ENCODE measurements at regions not wholly inside any gene's neighbourhood (a gene's known extent, or its start where the extent isn't known, plus 50 kb on each side); places are given as distances from the start of the nearest gene placed in this dataset.

DNA sequence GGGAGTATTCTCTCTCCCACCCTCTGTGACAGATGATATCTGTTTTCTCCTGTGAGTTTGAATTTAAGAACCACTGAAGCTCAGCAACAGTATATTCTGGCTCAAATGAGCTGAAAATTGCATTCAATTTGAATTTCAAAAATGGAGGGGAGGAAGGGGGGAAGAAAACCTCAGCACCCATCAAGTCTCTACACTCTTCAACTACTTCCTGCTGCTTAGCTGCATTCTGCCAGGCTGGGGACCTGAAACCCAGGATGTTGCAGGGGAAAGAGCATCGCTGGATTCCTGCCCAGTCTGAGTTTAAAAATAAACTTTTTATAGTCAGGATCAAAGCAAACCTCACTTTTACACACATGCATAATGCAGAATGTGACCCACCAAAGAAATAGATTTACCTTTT, 214.3 kb upstream of the ESRRG start (continued):
- TF ChIP-seq, protein P1, sequence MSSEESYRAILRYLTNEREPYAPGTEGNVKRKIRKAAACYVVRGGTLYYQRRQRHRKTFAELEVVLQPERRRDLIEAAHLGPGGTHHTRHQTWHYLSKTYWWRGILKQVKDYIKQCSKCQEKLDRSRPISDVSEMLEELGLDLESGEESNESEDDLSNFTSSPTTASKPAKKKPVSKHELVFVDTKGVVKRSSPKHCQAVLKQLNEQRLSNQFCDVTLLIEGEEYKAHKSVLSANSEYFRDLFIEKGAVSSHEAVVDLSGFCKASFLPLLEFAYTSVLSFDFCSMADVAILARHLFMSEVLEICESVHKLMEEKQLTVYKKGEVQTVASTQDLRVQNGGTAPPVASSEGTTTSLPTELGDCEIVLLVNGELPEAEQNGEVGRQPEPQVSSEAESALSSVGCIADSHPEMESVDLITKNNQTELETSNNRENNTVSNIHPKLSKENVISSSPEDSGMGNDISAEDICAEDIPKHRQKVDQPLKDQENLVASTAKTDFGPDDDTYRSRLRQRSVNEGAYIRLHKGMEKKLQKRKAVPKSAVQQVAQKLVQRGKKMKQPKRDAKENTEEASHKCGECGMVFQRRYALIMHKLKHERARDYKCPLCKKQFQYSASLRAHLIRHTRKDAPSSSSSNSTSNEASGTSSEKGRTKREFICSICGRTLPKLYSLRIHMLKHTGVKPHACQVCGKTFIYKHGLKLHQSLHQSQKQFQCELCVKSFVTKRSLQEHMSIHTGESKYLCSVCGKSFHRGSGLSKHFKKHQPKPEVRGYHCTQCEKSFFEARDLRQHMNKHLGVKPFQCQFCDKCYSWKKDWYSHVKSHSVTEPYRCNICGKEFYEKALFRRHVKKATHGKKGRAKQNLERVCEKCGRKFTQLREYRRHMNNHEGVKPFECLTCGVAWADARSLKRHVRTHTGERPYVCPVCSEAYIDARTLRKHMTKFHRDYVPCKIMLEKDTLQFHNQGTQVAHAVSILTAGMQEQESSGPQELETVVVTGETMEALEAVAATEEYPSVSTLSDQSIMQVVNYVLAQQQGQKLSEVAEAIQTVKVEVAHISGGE (CRISPR knock-in tag; IDR thresholded peaks at IDR 0.05) = no peak
- TF ChIP-seq SREBF1 (IDR thresholded peaks at IDR 0.05; ENCODE audit: low read length) = no peak
- TF ChIP-seq CHD4 (IDR thresholded peaks at IDR 0.05) = no peak
- no peak for TF ChIP-seq HDAC6 (IDR thresholded peaks at IDR 0.05; ENCODE audit: unreplicated experiment)
- no peak for TF ChIP-seq PAX5 (IDR thresholded peaks at IDR 0.05; ENCODE audit: borderline replicate concordance, low read depth, low read length)
- TF ChIP-seq, protein P2, sequence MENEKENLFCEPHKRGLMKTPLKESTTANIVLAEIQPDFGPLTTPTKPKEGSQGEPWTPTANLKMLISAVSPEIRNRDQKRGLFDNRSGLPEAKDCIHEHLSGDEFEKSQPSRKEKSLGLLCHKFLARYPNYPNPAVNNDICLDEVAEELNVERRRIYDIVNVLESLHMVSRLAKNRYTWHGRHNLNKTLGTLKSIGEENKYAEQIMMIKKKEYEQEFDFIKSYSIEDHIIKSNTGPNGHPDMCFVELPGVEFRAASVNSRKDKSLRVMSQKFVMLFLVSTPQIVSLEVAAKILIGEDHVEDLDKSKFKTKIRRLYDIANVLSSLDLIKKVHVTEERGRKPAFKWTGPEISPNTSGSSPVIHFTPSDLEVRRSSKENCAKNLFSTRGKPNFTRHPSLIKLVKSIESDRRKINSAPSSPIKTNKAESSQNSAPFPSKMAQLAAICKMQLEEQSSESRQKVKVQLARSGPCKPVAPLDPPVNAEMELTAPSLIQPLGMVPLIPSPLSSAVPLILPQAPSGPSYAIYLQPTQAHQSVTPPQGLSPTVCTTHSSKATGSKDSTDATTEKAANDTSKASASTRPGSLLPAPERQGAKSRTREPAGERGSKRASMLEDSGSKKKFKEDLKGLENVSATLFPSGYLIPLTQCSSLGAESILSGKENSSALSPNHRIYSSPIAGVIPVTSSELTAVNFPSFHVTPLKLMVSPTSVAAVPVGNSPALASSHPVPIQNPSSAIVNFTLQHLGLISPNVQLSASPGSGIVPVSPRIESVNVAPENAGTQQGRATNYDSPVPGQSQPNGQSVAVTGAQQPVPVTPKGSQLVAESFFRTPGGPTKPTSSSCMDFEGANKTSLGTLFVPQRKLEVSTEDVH (IDR thresholded peaks at IDR 0.05; ENCODE audit: low read depth, partially characterized antibody) = no peak
- no peak for TF ChIP-seq CREM (IDR thresholded peaks at IDR 0.05; ENCODE audit: low read depth)
- no peak for TF ChIP-seq JUNB (IDR thresholded peaks at IDR 0.05)

DNA sequence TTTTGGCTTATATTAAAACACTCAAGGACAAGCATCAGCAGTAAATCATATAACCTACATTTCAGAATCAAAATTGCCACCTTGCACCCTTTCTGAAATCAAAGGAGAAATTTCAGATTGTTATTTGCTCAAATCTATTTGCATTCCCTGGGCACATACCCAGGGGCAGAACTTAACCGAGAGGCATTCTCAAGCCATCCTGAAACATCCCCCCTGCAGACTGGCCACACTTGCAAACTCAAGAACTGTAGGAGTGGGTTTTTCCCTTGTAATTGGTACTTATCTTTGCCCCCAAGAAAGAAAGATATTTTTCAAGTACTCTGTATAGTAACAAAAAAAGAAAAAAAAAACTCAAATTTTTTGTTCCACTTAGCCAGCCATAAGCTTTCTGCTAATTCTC, 213.6 kb upstream of the ESRRG start:
- ChIA-PET POLR2A (no interaction called here), RAD21 (ENCODE audit: unreplicated experiment) (no interaction called here), SMC1A (ENCODE audit: uncharacterized antibody, unreplicated experiment) (no interaction called here), CTCF (no interaction called here)
- H3K4me2 ChIP-seq (ENCODE audit: control insufficient read depth, insufficient read depth) = no peak overlapping the region
- 0 out of 4 replicates have a peak, but pooled peaks cover 0 to 2% of the 10 kb centered on the region in 2 experiments for H3K27me3 ChIP-seq (replicated peaks in 1 of 2; ENCODE audit: control insufficient read depth in 2 of 2, insufficient read depth in 2 of 2, low read length in 1 of 2)
- FAIRE-seq (no peak), DNase-seq (ENCODE audit: low read depth, low spot score) (no peak), ATAC-seq (no peak)
- H2AFZ ChIP-seq (ENCODE audit: control insufficient read depth, low read depth, low read length) = no peak overlapping the region
- H3K4me1 ChIP-seq (ENCODE audit: control insufficient read depth, insufficient read depth, low read length) = no peaks in the 10 kb centered on the region
- H4K20me1 ChIP-seq (ENCODE audit: control insufficient read depth, insufficient read depth) = no peaks in the 10 kb centered on the region
- no peaks in the 10 kb centered on the region for H3K9me3 ChIP-seq (replicated peaks; ENCODE audit: control insufficient read depth, insufficient read depth, low read length)
- no peaks in the 10 kb centered on the region for H3K36me3 ChIP-seq (ENCODE audit: control insufficient read depth in 2 of 2, insufficient read depth in 2 of 2, low read length in 1 of 2)
- no peak overlapping the region for H3K4me3 ChIP-seq
- intact Hi-C loops (cut with micrococcal nuclease; ENCODE audit: unreplicated experiment) (no loop called here), in situ Hi-C loops (cut with MboI) (no loop called here)
- no TSS peak for BruUV-seq (replicated peaks)
- WGBS (ENCODE audit: insufficient coverage, insufficient replicate concordance, low lambda C conversion rate, missing lambda C conversion rate) = 0% methylated on average over 1 of the region's 1 CpG
- H3K79me2 ChIP-seq (ENCODE audit: control insufficient read depth, insufficient read depth, low read length) = no peaks in the 10 kb centered on the region
- TF ChIP-seq ZNF217 (IDR thresholded peaks at IDR 0.05) = no peak
- no peak for TF ChIP-seq TCF3 (IDR thresholded peaks at IDR 0.05; ENCODE audit: borderline replicate concordance, insufficient read depth, low read depth, low read length)
- no peak overlapping the region for H3K9ac ChIP-seq (ENCODE audit: control insufficient read depth, insufficient read depth, low read length)
- no peak overlapping the region for H3K27ac ChIP-seq (ENCODE audit: control insufficient read depth, insufficient read depth)

Measured in GM12878 (cell line).